OCI-LY1 (cell line): ENCODE measurements at regions not wholly inside any gene's neighbourhood (a gene's known extent, or its start where the extent isn't known, plus 50 kb on each side); places are given as distances from the start of the nearest gene placed in this dataset.

Source experiments
- H2AFZ ChIP-seq: fragments of 200-600 bp; sonication (generic), shearing (Covaris generic); 2 replicates; pipeline ENCODE4 v1.6.0; 2014; ENCODE audit warnings: antibody characterized with exemption, mild to moderate bottlenecking, low read length
- H3F3A ChIP-seq: fragments of 200-600 bp; sonication (generic), shearing (Covaris generic); 2 replicates; pipeline ENCODE4 v1.6.0; 2014; ENCODE audit warnings: mild to moderate bottlenecking, antibody characterized with exemption, low read length, moderate library complexity; ENCODE audit not compliant: insufficient read depth
- H3K27ac ChIP-seq: fragments of 200-600 bp; sonication (generic); 2 replicates; pipeline ENCODE4 v1.5.1; 2014; ENCODE audit warnings: low read length, mixed run types, mild to moderate bottlenecking, low read depth; ENCODE audit not compliant: poor library complexity, severe bottlenecking
- H3K27me3 ChIP-seq: fragments of 200-600 bp; sonication (generic); 2 replicates; pipeline ENCODE4 v1.6.0; 2014; ENCODE audit warnings: antibody characterized with exemption, mild to moderate bottlenecking, low read length, moderate library complexity; ENCODE audit not compliant: insufficient read depth
- H3K36me3 ChIP-seq: fragments of 200-600 bp; sonication (generic); 2 replicates; pipeline ENCODE4 v1.6.1; 2014; ENCODE audit warnings: mild to moderate bottlenecking, antibody characterized with exemption, low read length, moderate library complexity, mixed read lengths; ENCODE audit not compliant: insufficient read depth
- H3K4me1 ChIP-seq: fragments of 200-600 bp; sonication (generic); 2 replicates; pipeline ENCODE4 v1.5.1; 2014; ENCODE audit warnings: mild to moderate bottlenecking, low read length, moderate library complexity; ENCODE audit not compliant: insufficient read depth, severe bottlenecking
- H3K4me2 ChIP-seq: fragments of 200-600 bp; sonication (generic), shearing (Covaris generic); 2 replicates; pipeline ENCODE4 v1.6.1; 2014; ENCODE audit warnings: low read length
- H3K4me3 ChIP-seq: fragments of 200-600 bp; sonication (generic); 2 replicates; pipeline ENCODE4 v1.5.1; 2014; ENCODE audit warnings: low read length, low read depth, mild to moderate bottlenecking, mixed read lengths; ENCODE audit not compliant: poor library complexity, severe bottlenecking
- H3K79me2 ChIP-seq: fragments of 200-600 bp; shearing (Covaris generic); 2 replicates; pipeline ENCODE4 v1.6.1; 2016; ENCODE audit warnings: mixed run types, low read length, mixed read lengths; ENCODE audit not compliant: insufficient read depth
- H3K9ac ChIP-seq: fragments of 200-600 bp; sonication (generic), shearing (Covaris generic); 2 replicates; pipeline ENCODE4 v1.6.1; 2014; ENCODE audit warnings: mild to moderate bottlenecking, low read length, mixed read lengths
- H3K9me2 ChIP-seq: fragments of 200-600 bp; sonication (generic), shearing (Covaris generic); 2 replicates; pipeline ENCODE4 v1.6.1; 2014; ENCODE audit warnings: low read depth, mild to moderate bottlenecking, low read length, mixed read lengths
- H3K9me3 ChIP-seq: fragments of 200-600 bp; shearing (Covaris generic); 2 replicates; pipeline ENCODE4 v1.6.1; 2014; ENCODE audit warnings: low read length, mixed read lengths
- H4K20me1 ChIP-seq: fragments of 200-600 bp; sonication (generic), shearing (Covaris generic); 2 replicates; pipeline ENCODE4 v1.6.0; 2016; ENCODE audit warnings: mild to moderate bottlenecking, low read length; ENCODE audit not compliant: insufficient read depth
- CTCF ChIP-seq: fragments of 200-600 bp; sonication (generic), shearing (Covaris generic); IDR thresholded peaks from 2 replicates; pipeline ENCODE4 v1.5.1; 2017; ENCODE audit warnings: mild to moderate bottlenecking, antibody characterized with exemption, low read length, moderate library complexity, mixed read lengths
- EZH2 ChIP-seq: fragments of 200-600 bp; sonication (generic), shearing (Covaris generic); IDR thresholded peaks from 2 replicates; pipeline ENCODE4 v1.8.0; 2017; ENCODE audit warnings: borderline replicate concordance, mixed run types, mild to moderate bottlenecking, antibody characterized with exemption, low read length, moderate library complexity, mixed read lengths

- H3K4me2 ChIP-seq: no peak overlapping the region
- H3K4me1 ChIP-seq: no peaks in the 10 kb centered on the region
- no peak for TF ChIP-seq CTCF
- TF ChIP-seq EZH2: no peak
- H4K20me1 ChIP-seq: no peaks in the 10 kb centered on the region
- no peak overlapping the region for H2AFZ ChIP-seq
- no peaks in the 10 kb centered on the region for H3K79me2 ChIP-seq
- no peaks in the 10 kb centered on the region for H3F3A ChIP-seq
- no peaks in the 10 kb centered on the region for H3K9me3 ChIP-seq
- no peaks in the 10 kb centered on the region for H3K27me3 ChIP-seq
- H3K9me2 ChIP-seq: no peaks in the 10 kb centered on the region
- no peak overlapping the region for H3K4me3 ChIP-seq
- H3K27ac ChIP-seq: no peak overlapping the region
- H3K36me3 ChIP-seq: no peaks in the 10 kb centered on the region
- no peak overlapping the region for H3K9ac ChIP-seq
Observed at GRCh38 chr6:169071394-169071793, 182.3 kb downstream of the THBS2 start.

- H3K9me3 ChIP-seq: no peaks in the 10 kb centered on the region
- no peak overlapping the region for H3K4me2 ChIP-seq
- H3F3A ChIP-seq: no peaks in the 10 kb centered on the region
- no peaks in the 10 kb centered on the region for H3K9me2 ChIP-seq
- no peaks in the 10 kb centered on the region for H3K4me1 ChIP-seq
- H3K27me3 ChIP-seq: no peaks in the 10 kb centered on the region
- no peaks in the 10 kb centered on the region for H3K79me2 ChIP-seq
- H3K4me3 ChIP-seq: no peak overlapping the region
- no peak for TF ChIP-seq CTCF
- TF ChIP-seq EZH2: no peak
- H3K36me3 ChIP-seq: no peaks in the 10 kb centered on the region
- no peak overlapping the region for H3K9ac ChIP-seq
- H2AFZ ChIP-seq: no peak overlapping the region
- H4K20me1 ChIP-seq: no peaks in the 10 kb centered on the region
- no peak overlapping the region for H3K27ac ChIP-seq
Observed at GRCh38 chr6:169070506-169071176, 183.0 kb downstream of the THBS2 start.

DNA sequence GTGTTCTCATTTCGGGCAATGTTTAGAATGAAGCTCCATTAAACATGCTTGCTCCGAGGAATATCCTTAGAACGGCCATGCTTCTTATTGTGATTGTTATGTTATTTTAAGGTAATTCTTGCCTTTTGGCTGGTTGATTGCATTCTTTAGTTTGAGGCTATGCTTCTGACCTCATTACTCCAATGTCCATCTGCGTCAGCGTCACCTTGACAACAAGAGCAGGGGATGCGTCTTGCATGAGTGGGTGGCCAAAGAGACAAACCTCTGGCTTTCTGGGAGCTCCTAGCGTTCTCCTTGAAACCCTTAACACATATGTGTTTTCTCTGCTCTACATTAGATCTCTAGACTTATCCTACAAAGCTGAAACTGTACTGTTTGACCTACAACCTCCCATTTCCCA, 184.3 kb downstream of the THBS2 start:
- TF ChIP-seq CTCF: no peak
- TF ChIP-seq EZH2: no peak
- H3K27ac ChIP-seq: no peak overlapping the region
- no peaks in the 10 kb centered on the region for H3K4me1 ChIP-seq
- no peaks in the 10 kb centered on the region for H3F3A ChIP-seq
- no peaks in the 10 kb centered on the region for H3K9me3 ChIP-seq
- no peaks in the 10 kb centered on the region for H3K36me3 ChIP-seq
- no peaks in the 10 kb centered on the region for H4K20me1 ChIP-seq
- H3K9ac ChIP-seq: no peak overlapping the region
- H3K4me3 ChIP-seq: no peak overlapping the region
- H3K4me2 ChIP-seq: no peak overlapping the region
- H3K79me2 ChIP-seq: no peaks in the 10 kb centered on the region
- no peaks in the 10 kb centered on the region for H3K27me3 ChIP-seq
- H2AFZ ChIP-seq: no peak overlapping the region
- no peaks in the 10 kb centered on the region for H3K9me2 ChIP-seq
